DMS53 (cell line): ENCODE measurements at regions not wholly inside any gene's neighbourhood (a gene's known extent, or its start where the extent isn't known, plus 50 kb on each side); places are given as distances from the start of the nearest gene placed in this dataset.

Experiments
- DNase-seq: peaks from one replicate; lab custom pipeline; 2025; lab: John Stamatoyannopoulos, UW

DNA sequence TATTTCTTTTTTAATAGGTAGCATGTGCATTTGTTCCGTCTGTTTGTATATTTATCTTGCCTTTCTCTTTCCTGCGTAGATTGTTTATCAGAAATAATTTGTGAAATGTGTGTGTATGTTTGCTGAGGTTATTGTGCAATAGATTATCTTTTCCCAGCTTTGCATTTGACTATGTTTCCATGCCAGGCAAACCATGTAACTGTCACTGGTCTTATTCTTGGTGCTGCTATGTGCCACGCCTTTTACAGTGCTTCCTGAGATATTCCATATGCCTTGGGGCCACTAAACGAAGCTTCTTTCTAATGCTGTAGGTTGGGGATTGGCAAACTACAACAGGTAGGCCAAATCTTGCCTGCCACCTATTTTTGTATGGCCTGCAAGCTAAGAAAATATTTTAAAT, 598.8 kb downstream of the PLPP3 start:
- no peak for DNase-seq

DNA sequence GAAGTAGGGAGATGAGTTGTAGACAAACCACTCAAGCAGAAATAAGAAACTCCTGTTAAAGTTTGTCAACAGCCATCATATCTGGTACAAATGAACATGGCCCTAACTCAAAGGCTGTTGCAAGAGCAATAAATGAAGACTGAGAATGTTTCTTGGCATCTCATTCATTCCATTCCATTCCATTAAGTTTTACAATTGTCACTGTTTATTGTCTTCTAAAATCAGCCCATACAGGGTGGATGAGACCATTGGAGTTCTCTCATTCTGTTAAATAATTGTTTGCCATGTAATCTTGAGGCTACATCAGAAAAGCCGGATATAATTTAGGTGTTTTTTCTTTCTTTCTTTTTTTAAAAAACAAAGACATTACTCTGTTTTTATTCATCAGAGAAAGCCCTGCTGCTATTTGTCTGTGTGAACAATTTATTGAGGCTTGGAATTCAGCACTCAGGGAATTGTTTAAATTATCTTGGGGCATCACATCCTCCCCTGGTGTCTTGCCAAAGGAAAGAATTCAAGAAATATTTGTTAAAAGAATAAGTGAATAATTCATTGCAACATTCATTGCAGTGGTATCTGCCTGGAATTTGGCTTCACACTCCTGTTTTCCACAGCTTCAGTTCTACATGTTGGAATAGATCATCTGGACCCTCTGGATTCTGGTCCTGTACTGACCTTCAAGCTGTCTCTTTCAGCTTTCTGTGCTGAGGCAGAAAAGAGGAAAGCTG, 604.5 kb downstream of the PLPP3 start:
- no peak for DNase-seq

DNA sequence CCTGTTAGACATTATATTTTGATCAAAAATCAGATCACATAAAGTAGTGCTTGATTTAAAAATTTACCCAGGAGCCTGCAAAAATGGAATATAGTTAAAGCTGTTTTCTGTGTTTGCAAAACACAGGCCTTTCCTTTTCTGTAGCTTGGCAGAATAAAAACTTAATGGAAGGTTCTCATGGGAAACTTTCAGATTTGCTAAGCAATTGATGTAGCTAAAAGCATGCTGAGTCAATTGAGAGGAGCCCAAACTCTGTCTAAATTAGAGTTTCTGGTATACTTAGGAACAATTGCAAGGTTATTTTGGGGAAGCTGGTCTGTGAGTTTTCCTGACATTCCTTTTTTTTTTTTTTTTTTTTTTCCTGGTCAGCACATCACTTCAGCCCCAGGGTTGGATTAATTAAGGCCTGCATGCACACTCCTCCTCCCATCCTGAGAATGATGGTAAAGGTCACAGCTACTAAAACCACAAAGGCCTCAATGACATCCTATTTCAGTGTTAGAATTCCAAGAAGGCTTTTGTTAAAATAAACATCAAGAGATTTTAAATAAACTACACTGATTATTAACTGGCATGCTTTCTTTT, 608.7 kb downstream of the PLPP3 start:
- DNase-seq: no peak

DNA sequence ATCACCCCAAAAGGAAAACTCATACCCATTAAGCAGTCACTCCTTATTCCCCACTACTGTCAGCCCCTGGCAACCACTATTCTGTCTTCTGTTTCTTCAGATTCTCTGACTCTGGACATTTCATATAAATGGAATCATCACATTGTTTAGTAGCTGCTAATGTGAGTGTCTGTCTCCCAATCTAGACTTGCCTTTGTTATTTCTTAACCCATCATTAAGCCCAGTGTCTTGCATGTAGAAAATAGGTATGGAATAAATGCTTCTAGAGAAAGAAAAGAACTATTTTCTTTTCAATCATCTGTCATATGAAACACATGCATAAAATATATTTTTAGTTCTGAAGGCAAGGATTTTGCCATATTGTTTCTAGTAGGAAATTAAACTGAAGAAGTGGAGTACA, 610.0 kb downstream of the PLPP3 start:
- no peak for DNase-seq

DNA sequence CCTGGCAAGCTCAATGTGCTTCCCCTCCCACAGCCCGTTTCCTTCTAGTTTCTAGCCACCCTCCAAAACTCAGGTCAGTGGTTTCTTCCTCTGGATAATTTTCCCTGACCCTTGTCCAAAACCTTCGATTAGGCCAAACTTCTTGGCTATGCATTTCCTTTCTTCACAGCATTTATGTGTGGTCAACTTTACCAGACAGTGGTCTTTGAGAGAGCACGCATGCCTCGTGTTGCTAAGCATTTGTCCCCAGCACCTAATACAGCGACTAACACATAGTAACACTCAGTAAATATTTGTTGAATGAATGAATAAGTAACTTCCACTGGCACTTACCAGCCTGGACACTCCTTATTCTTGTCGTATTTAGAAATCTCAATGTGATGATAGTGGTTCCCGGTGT, 610.7 kb downstream of the PLPP3 start:
- no peak for DNase-seq

DNA sequence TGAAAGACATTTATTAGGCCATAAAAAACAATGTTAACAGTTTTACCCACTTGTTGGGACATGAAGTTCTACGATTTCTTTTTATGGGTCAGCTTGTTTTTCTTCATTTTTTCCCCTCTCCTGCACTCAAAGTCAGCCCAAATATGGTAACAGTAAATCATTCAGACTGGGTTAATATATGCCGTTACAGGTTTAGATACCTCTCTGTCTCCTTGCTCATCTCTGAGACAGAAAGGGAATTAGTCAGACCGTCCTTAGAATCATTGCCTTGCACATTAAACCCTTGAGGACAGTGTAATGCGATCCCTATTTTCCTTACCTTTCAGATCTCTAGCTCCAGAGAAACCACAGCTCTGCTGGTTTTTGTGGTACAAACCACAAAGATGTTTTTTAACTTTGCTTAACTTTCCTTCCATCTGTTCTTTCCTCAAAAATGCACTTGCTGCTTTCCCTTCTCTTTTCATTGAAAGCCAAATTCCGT, 613.3 kb downstream of the PLPP3 start:
- DNase-seq: no peak

DNA sequence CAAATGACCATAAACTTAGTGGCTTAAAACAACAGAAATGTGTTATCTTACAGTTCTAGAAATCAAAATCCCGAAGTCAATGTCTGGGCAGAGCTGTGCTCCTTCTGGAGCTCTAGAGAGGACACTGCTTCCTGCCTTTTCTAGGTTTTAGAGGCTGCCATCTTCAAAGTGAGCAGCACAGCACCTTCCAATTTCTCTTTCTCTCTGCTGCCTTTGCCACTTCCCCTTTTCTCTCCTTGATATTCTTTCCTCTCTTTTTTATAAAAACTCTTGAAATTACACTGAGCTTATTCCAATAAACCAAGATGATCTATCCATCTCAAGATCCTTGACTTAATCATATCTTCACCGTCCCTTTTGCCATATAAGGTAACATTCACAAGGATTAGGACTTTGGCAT, 616.9 kb downstream of the PLPP3 start:
- DNase-seq: no peak

DNA sequence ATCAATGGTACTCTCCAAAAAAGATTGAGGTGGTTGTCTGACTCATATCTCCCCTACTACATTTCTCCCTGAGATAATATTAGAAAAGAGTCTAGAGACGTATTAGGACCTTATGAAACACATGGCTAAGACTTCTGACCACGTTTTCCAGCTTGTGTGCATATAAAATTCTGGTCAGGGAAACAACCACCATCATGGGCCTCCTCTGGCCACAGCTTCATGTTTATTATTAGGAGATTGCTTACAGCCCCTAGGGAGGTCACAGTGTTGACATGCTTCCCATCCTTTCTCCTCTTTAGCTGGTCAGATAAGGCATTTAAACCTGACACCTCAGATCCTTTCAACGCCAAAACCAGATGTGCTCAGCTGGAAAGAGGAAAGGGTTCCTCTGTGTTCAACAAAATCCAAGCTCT, 620.2 kb downstream of the PLPP3 start:
- no peak for DNase-seq

DNA sequence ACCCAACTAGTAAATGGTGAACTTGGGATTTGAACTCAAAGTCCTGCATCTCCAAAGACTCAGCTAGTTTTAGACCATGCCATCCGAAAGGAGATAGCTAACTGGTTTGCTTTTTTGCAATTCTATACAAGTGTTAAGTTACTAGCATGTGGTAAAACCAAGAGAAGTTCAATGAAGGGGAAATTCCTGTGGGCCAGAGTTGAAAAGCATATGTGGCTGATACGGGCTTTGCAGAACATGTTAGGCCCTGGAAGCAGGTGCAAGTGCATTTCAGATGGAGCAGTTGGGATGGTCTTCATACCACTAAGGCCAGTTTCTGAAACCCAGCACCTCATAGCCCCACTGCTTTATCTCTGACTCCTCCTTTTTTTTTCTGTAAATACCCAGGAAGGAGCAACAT, 620.9 kb downstream of the PLPP3 start:
- DNase-seq: no peak

DNA sequence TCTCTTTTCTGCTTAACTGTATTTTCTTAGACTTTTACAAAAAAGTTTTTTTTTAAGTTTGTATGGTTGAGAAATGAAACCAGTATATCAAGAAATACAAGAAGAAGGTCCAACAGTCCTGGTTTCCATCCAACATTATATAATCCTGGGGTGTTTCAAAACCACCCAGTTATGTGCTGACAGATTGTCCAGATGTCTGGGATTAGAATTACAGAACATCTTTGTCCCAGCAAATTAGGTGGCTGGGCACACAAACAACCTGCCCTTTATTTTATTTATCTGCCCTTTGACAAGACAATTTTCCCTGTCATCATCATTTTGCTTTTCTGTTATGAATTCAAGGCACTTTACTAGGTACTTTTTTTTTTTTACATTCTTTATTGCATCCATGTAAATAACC, 622.1 kb downstream of the PLPP3 start:
- DNase-seq: no peak

DNA sequence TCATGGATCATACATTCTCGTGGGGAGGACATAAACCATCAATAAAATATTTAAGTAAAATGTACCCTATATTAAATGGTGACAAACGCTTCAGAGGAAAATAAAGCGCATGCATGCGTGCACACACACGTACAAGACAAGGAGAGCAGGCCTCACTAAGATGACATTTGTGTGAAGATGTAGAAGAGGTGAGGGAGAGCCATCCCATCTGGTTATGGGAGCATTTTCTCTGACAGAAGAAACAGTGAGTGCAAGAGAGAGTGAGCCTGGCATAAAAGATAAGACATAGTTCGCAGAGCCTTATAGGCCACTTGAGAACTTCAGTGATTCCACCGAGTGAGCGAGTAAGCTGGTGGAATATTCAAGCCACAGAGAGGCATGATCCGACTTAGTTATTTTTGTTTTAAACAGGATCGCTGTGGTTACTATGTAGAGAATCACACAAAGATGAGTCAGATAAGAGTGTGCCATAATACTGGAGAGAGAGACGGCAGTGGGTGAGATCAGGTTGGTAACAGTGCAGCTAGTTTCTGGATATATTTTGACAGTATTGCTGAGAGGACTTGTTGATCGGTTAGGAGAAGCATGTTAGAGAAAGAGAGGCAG, 624.2 kb downstream of the PLPP3 start:
- peak; percentile 29 for DNase-seq

DNA sequence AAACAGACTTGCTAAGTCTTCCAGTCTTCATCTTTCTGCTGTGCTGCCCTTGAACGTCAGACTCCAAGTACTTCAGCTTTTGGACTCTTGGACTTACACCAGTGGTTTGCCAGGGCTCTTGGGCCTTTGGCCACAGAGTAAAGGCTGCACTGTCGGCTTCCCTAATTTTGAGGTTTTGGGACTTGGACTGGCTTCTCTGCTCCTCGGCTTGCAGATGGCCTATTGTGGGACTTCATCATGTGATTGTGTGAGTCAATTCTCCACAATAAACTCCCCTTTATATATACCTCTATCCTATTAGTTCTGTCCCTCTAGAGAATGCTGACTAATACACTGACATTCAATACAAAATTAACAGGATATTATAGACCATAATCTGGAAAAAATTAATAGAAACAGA, 628.1 kb downstream of the PLPP3 start:
- DNase-seq: no peak

DNA sequence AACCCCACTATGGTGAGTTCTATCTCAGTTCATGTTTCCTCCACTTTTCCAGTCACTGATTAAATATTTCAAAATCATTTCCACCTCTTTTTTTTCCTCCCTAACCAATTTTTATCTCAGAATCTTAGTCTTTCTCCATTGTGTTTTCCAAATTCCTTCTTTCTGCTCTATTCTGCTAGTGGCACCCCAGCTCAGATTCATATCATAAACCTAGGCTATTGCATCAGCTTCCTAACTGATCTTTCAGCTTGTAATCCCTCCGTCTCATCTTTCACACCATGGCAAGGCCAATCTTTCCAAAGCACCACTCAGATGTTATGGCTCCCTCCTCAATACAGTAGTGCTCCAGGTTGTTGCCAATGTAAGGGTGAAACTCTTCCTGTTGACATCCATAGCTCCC, 631.9 kb downstream of the PLPP3 start:
- DNase-seq: no peak

DNA sequence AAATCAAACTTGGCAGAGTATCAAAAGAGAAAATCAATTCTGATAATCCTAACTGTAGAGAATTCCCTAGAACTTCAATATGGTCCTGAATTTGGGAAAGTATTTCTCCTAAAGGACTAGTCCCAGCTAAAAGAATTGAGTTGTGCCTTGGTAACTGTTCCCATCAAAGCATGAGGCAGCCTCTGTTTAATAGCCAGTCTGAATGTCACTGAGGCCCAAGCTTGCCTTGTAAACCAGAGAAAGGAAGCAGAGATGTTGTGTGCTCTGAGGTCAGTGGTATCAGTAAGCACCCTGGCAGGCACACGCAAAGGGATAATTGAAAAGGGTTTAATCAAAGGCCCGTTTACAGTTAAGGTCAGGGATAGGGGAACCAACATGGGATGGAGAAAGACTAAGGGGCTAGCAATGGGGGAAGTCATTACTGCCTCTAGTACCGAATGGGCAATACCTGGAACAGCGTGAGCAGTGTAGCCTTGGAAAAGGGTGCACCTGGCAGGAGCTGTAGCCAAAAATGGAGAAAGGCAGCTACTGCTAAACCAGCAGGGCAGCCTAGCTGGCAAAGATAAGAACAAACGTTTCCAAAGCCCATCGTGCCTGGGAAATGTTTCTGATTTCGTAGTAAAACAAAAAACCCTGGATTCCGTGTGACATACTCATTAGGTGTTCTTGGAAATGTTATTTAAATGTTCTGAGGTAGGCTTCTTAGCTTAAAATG, 635.5 kb downstream of the PLPP3 start:
- no peak for DNase-seq

DNA sequence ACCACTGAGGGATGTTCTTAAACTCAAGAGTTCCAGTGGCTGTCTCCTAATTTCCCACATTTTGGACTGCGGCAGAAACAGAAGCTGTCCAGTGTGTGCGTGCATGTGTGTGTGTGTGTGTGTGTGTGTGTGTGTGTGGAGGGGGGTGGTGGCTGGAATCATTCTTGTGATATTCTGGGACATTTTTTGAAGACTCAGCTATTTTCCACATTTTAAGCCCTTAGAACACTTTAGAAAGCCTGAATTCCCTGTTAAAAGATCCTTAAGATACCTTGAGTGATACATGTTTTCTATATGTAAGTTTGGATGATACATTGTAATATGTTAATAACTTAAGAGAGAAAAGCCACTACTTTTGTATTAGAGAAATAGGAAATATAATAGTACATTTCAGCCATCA, 636.4 kb downstream of the PLPP3 start:
- no peak for DNase-seq

DNA sequence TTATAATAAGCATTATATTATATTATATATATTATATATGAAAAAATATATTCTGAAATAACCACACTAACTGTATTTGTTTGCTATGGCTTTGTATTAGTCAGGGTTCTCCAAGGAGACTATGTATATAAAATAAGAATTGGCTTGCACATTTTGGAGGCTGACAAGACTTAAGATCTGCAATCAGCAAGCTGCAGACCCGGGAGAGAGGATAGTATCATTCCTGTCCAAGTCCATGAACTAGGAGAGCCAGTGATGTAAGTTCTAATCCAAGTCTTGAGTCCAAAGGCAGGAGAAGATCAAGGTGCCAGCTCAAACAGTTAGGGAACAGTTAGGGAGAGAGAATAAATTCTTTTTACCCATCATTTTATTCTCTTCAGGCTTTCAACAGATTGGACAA, 639.5 kb downstream of the PLPP3 start:
- DNase-seq: no peak

DNA sequence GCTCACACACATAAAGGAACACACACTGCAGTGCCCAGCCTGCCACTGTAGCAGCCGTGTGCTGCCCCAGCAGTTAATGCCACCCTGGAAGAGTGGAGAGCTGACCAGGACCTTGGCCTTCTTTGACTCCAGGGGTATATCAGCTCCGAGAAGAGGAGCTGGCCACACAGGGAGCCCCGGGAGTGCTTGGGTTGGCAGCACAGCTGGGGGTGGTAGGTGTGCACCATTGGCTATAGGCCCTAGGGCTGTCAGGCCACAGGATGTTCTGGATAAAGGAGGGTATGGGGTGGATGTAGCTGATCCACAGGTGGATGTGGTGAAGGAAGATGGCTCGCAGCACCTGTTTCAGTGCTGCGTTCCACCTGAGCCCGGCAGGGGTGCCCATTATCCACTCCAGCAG, 640.5 kb downstream of the PLPP3 start:
- DNase-seq: no peak

DNA sequence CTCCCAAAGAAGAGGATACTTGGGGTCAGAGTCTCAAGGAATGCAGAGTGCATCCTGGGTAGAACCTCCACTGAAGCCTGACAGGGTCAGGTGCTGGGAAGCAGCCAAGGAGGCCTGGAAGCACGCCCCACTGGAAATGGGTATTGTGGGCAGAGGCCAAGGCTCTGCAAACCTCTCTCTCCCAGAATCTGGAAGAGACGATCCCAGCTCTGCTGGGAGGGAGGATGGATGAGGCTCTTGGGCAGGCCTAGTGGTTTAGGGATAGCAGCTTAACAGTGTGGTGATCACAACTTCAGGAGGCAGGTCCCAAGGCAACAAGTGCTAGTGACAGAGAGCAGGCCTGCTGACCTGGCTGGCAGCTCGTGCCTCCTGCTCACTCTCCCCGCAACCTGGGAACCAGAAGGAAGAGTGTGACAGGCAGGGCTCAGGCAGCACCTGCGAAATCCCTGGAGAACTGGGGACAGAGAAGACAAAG, 641.0 kb downstream of the PLPP3 start:
- DNase-seq: no peak

DNA sequence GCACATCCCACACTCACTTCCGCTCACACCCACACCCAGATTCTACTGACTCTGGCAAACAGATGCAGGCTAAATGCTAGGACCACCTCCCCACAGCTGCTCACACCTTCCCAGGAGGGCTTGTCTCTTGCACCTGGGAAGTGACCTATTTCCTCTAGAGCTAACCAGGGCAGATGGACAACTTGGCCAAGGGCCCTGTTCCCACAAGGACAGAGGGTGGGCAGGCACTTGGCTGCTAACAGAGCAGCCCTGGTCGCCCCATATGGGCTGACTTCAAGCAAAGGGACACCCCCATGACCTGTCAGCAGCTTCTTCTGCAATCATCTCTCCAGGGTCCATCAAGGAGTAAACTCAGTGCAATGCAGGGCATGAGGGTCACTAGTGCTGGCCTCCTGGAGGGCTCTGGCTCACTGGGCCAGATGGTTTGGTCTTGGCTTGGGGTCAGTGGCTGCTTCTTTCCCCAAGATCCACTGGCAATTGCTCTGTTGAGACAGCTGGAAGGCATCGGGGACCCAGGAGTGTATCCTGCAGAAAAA, 641.5 kb downstream of the PLPP3 start:
- DNase-seq: no peak

DNA sequence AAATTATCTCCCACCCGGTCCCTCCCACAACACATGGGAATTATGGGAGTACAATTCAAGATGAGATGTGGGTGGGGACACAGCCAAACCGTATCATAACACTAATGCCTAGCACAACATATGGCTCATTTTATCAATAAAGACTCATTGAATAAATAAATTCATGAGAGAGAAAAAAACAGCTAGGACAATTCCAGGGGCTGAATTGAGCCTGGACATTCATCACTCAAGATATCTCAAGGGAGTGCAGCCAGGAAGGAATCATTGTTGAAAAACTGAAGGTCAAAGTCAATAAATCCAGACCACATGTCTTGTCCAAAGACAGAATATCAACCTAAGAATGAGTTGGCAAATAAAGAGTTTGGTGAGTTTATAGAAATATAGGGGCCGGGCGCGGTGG, 644.1 kb downstream of the PLPP3 start:
- DNase-seq: no peak

DNA sequence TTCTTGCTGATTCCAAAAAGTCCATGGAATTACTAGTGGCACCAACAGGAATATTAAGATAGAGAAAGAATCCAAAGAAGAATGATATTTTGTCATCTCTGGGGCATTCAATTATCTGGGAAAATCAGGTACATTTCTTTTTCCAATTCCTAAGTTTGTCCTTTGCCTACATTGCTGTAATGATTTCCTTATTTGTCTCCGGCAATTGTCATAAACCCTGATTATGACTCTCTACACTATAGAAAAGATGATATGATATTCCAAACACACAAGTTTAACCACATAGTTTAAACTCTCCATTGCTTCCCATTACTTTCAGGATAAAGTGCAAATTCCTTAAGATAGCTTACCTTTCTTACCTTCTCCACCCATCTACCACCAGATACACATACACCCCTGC, 647.0 kb downstream of the PLPP3 start:
- DNase-seq: no peak

DNA sequence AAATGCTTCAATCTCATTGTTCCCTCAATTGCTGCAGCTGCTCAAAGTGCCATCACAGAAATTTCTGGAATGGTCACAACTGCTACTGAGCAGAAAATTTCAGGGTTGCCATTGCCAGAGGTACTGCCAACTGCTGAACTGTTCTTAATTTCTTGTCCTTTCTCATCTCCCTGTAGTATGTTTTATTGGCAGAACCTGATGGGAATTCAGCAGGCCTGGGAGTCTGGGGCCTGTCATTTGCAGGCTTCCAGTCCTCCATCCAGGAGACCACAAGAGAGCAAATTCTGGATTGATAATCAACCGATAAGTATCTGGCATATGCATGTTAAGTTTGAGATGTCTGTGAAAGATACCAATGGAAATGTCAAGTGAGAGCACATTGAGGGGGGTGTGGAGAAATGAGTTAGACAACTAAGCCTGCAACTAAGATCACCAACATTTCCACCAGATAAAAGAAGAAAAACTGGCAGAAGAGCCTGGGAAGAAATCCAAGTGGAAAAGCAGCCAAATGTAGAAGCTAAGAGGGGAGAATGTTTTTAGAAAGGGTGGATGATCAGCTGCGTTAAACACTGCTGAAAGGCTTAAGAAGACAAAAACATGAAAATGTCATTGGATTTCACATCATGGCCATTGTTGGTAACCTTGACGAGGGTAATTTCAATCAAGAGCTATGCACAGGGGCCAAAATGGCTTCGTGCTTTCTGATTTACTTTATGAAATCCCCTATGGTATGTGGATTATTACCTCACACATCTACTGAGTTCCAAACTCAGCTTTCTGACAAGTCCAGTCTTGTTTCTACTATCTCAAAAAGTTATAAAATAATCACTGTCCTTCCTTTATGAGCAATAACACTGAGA, 648.1 kb downstream of the PLPP3 start:
- no peak for DNase-seq
